ENCODE measurements at regions not wholly inside any gene's neighbourhood (a gene's known extent, or its start where the extent isn't known, plus 50 kb on each side); places are given as distances from the start of the nearest gene placed in this dataset.
"Not testable (repeated sequence)": the region's sequence is repeated elsewhere in the genome, so short reads cannot be mapped to it uniquely, and the experiment has no call there.

DNA sequence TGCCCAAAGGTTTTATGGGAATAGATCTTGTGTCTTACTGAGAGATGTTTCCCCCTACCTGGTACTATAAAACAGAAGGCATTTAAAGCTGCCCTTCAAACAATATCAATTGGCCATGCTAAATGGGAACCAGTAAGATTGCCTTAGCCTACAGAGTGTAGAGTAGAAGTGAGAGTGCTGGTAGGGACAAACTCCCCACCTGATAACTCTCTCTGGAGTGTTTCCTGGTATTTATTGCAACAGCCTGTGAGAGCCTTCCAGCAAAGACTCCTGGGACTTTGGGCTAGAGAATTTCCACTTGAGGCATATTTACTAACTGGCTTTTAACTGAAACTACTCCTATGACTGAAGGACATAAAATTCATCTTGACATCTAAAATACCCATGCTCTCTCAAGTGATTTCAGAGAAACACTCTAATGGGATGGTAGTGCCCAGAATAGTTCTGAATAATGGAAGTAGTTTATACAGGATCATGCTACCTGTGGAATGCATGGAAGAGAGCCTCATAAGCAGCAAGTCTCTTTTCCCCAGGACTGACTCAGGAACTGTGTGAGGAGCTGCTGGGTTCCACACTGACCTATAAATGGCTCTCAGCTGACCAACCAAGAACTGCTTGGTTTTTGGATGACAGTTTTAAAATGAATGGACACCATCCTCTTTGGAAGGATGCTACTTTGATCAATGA is 132.7 kb upstream of the SLITRK5 start:
- TF ChIP-seq, protein P1, sequence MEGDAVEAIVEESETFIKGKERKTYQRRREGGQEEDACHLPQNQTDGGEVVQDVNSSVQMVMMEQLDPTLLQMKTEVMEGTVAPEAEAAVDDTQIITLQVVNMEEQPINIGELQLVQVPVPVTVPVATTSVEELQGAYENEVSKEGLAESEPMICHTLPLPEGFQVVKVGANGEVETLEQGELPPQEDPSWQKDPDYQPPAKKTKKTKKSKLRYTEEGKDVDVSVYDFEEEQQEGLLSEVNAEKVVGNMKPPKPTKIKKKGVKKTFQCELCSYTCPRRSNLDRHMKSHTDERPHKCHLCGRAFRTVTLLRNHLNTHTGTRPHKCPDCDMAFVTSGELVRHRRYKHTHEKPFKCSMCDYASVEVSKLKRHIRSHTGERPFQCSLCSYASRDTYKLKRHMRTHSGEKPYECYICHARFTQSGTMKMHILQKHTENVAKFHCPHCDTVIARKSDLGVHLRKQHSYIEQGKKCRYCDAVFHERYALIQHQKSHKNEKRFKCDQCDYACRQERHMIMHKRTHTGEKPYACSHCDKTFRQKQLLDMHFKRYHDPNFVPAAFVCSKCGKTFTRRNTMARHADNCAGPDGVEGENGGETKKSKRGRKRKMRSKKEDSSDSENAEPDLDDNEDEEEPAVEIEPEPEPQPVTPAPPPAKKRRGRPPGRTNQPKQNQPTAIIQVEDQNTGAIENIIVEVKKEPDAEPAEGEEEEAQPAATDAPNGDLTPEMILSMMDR (IDR thresholded peaks at IDR 0.05; ENCODE audit: low read depth, low read length): no peak
- Histone ChIP-seq H3K27me3 (no peaks in the 10 kb centered on the region), H3K4me1 (ENCODE audit: low read depth) (no peaks in the 10 kb centered on the region), H3K36me3 (no peaks in the 10 kb centered on the region), H3K27ac (no peak overlapping the region), H3K4me3 (no peak overlapping the region), H3K9me3 (ENCODE audit: low read depth) (no peaks in the 10 kb centered on the region)
- no peak for DNase-seq (ENCODE audit: low read depth in 1 of 2, low spot score in 1 of 2)

GRCh38 chr13:87553142-87553541 is 118.0 kb upstream of the SLITRK5 start:
- Histone ChIP-seq H3K27me3 (no peaks in the 10 kb centered on the region), H3K4me3 (no peak overlapping the region), H3K27ac (no peak overlapping the region), H3K36me3 (no peaks in the 10 kb centered on the region), H3K9me3 (ENCODE audit: low read depth) (no peaks in the 10 kb centered on the region), H3K4me1 (ENCODE audit: low read depth) (no peaks in the 10 kb centered on the region)
- no peak for DNase-seq (ENCODE audit: low read depth in 1 of 2, low spot score in 1 of 2)
- TF ChIP-seq, protein P1 (IDR thresholded peaks at IDR 0.05; ENCODE audit: low read depth, low read length): no peak

DNA sequence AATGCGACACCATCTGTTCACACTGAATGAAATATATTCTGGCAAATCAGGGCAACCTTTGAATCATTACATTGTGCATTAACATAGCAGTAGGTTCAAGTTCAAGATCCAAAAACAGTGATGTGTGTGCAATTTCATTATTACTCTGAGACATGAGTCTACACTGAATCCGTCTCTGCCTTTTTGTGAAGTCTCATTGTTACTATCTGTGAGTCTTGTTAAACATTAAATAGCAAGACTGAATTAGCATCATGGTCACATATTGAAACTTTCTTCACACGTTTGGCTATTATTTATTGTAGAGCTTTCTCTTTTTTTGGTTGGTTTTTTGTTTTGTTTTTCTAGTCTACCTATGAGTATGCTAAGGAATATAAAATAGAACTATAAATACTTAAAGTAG is 117.1 kb upstream of the SLITRK5 start:
- Histone ChIP-seq H3K27ac (no peak overlapping the region), H3K36me3 (no peaks in the 10 kb centered on the region), H3K27me3 (no peaks in the 10 kb centered on the region), H3K9me3 (ENCODE audit: low read depth) (no peaks in the 10 kb centered on the region), H3K4me3 (no peak overlapping the region), H3K4me1 (ENCODE audit: low read depth) (no peaks in the 10 kb centered on the region)
- TF ChIP-seq, protein P1 (IDR thresholded peaks at IDR 0.05; ENCODE audit: low read depth, low read length): no peak
- DNase-seq (ENCODE audit: low read depth in 1 of 2, low spot score in 1 of 2): no peak

- Histone ChIP-seq H3K27me3 (no peaks in the 10 kb centered on the region), H3K36me3 (no peaks in the 10 kb centered on the region), H3K9me3 (ENCODE audit: low read depth) (no peaks in the 10 kb centered on the region), H3K4me3 (no peak overlapping the region), H3K27ac (no peak overlapping the region), H3K4me1 (ENCODE audit: low read depth) (no peaks in the 10 kb centered on the region)
- DNase-seq (ENCODE audit: low read depth in 1 of 2, low spot score in 1 of 2): no peak
- TF ChIP-seq, protein P1 (IDR thresholded peaks at IDR 0.05; ENCODE audit: low read depth, low read length): no peak
Measured at GRCh38 chr13:87557788-87558187, 113.4 kb upstream of the SLITRK5 start.

GRCh38 chr13:87561580-87561979 is 109.6 kb upstream of the SLITRK5 start:
- H3K36me3 ChIP-seq; H3K27ac ChIP-seq; DNase-seq (ENCODE audit: low read depth in 1 of 2, low spot score in 1 of 2); H3K9me3 ChIP-seq (ENCODE audit: low read depth); H3K4me1 ChIP-seq (ENCODE audit: low read depth); H3K27me3 ChIP-seq; H3K4me3 ChIP-seq: not testable (repeated sequence)

GRCh38 chr13:87570669-87571068 is 100.5 kb upstream of the SLITRK5 start:
- TF ChIP-seq, protein P1 (IDR thresholded peaks at IDR 0.05; ENCODE audit: low read depth, low read length): no peak

More at GRCh38 chr13:87570669-87571068, 100.5 kb upstream of the SLITRK5 start:
- H3K36me3 ChIP-seq: no peaks in the 10 kb centered on the region
- no peaks in the 10 kb centered on the region for H3K4me1 ChIP-seq (ENCODE audit: low read depth)
- H3K27ac ChIP-seq: no peak overlapping the region
- H3K27me3 ChIP-seq: no peaks in the 10 kb centered on the region
- DNase-seq (ENCODE audit: low read depth in 1 of 2, low spot score in 1 of 2): no peak
- no peak overlapping the region for H3K4me3 ChIP-seq
- no peaks in the 10 kb centered on the region for H3K9me3 ChIP-seq (ENCODE audit: low read depth)

All from cardiac muscle cell (in vitro differentiated cells and primary cell).